Activated CD8-positive, alpha-beta memory T cell treated with anti-CD3 and anti-CD28 coated beads, Interleukin-2, amount 50 U/mL, for 48 hours (primary cell): ENCODE measurements at regions not wholly inside any gene's neighbourhood (a gene's known extent, or its start where the extent isn't known, plus 50 kb on each side); places are given as distances from the start of the nearest gene placed in this dataset.

Experiments
- DNase-seq: peaks from one replicate; pipeline ENCODE4 v3.0.0-alpha.2; 2020

DNA sequence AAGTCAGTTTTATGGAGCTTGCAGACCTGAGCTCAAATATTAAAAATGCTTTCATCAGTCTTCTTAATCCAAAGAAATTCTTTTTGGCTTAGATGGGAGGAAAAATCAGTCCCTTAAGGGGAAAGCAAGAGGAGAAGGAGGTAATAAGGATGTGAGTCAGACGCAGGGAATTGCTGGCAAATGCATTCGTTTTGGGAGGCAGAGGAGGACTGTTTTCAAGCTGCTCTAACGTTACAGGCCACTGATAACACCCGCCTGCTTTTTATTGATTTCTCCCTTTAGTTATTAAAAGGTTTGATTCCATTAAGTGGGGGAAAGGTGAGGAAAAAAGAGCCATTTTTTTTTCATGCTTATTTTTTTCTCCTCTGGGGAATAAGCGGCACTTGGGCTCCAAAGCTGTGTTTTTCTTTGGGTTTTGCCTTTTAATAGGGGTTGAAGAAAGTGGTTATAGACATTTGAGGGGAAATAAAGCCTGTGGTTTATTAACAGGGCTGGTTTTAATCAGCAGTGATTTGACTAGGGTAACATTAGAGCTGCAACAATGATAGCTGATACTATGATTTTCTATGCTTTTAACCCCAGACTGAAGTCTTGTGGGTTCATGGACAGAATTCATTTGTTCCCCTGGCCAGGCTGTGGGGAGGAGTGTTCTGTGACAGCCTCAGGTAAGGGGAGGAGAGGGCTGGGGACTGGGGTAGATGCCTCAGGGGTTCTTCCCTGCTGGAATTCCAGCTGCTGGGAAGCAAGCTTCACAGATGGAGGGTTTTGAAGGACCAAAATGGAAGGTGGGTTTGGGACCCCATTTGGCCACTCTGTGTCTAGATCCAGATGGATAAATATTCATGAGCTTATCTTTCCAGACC lies 225.2 kb downstream of the GAS1 start:
- no peak for DNase-seq

- no peak for DNase-seq
Observed at GRCh38 chr9:86721226-86721781, 226.0 kb downstream of the GAS1 start.

GRCh38 chr9:86720639-86721225 lies 226.6 kb downstream of the GAS1 start:
- DNase-seq, result no peak

- DNase-seq, result no peak
Observed at GRCh38 chr9:86718388-86719049, 228.8 kb downstream of the GAS1 start.

DNA sequence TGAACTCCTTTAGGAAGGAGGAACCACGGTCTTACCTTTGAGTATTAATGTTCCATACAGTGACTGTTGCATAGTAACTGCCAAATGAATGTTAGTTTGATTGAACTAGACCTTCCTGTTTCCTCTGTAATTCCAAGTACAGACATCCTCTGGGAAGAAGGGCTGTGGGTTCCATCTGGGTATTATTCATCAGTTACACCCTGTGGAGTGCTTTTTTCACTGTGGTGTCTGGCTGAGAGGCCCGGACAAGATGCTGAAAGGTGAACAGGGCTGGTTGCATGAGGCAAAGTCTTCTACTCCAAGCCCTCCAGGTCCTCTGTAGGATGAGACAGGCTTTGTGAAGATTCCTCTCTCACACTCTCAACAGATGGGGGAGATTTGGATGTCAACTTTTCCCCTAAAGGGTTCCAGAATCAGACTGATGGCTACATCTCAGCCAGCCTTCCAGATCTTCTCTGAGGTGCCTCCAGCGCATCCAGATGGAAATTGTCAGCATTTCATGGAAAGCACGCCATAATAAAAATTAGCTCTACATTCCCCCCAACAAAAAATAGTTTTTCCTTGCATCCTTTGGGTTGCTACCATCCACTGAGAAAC lies 230.9 kb downstream of the GAS1 start:
- no peak for DNase-seq

GRCh38 chr9:86714999-86715398 lies 232.3 kb downstream of the GAS1 start:
- DNase-seq, result no peak

- no peak for DNase-seq
Observed at GRCh38 chr9:86713970-86714369, 233.3 kb downstream of the GAS1 start.

DNA sequence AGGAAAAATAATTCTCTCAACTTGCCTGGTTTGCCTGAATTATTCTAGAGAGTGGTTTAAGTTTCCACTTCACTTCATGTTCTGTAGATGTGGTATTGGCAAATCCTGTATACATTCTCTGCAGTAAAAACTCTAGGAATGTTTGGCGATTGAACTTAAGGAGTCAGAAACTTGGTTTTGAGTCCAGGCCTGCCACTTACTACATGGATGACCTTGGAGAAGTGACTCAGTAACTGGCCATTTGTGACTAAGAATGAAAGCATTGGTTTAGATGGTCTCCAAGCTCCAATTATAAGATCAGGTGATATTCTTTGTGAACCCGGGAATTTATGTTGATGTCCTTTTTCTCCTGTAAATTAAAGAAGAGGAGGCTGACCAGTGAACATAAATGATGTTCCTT lies 233.8 kb downstream of the GAS1 start:
- no peak for DNase-seq

GRCh38 chr9:86708918-86709835 lies 238.1 kb downstream of the GAS1 start:
- no peak for DNase-seq

DNA sequence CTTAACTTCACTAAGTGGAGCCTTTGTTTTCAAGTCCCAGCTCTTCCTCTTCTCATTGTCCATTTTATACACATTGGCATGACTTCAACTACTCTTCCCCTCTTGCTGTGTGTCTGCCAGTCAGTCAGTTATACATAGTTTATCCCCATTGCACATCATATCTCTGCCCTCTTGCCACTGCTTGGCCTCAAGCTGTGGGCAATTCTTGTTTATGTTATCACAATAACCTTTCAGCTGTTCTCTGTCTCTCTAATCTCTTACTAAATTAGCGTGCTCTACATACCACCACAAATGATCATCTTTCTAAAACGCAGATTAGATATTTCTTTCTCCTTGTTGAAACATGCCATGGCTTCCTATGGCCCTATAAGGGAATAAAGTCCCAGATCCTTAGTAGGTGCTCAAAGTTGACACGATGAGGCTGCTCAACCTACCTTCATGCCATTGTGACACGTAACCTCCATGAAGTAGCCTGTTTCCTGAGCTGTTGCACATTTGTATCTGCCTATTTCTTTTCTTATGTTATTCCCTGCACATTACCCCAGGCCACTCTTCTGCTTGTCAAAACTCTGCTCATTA lies 239.3 kb downstream of the GAS1 start:
- no peak for DNase-seq

DNA sequence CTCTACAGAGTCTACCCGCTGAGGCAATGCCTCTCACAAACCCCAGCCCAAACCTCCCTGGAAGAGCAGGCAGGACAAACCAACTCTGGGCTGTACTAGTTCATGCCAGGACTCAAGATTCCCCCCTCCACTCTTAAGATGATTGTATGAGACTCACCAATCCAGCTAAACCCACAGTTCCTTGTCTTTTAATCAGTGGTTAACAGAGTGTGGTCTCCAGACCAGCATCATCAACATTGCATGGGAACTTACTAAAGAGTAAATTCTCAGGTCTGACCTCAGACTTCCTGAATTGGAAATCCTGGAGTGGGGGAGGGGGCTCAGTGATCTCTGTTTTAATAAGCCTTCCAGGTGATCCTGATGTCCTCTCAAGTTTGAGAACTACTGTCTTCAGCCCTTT lies 240.9 kb downstream of the GAS1 start:
- DNase-seq, result no peak

GRCh38 chr9:86705490-86705889 lies 241.8 kb downstream of the GAS1 start:
- no peak for DNase-seq

DNA sequence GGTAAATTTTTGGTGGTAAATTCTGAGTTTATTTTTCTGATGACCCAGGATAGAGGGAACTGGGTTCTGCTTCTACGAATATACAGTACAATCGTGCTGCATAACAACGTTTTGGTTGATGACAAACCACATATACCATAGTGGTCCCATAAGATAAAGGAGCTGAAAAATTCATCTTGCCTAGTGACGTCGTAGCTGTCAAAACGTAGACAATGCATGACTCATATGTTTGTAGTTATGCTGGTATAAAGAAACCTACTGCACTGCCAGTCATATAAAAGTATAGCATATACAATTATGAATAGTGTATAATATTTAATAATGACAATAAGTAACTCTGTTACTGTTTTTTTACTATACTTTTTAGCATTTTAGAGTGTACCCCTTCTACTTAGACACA lies 244.0 kb downstream of the GAS1 start:
- DNase-seq, result no peak

DNA sequence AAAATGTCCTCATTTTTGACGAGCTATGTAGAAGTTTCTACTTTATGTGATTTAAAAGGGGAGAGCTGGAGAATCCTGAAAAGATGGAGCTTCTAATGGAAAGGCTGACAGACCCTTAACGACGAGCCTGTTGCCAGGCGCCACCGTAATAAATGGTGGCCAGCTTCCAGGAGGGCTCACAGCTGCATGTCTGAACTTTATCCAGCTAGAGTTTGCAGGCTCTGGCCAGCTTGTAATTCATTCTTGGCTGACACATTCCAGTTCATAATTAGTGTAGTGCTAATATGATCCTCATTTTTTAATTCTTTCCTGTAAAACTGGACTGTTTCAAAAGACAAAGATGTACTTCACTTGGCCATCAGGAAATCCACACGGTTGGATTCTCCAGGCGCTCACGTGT lies 246.7 kb downstream of the GAS1 start:
- no peak for DNase-seq

- DNase-seq, result no peak
Observed at GRCh38 chr9:86697999-86698398, 249.3 kb downstream of the GAS1 start.

DNA sequence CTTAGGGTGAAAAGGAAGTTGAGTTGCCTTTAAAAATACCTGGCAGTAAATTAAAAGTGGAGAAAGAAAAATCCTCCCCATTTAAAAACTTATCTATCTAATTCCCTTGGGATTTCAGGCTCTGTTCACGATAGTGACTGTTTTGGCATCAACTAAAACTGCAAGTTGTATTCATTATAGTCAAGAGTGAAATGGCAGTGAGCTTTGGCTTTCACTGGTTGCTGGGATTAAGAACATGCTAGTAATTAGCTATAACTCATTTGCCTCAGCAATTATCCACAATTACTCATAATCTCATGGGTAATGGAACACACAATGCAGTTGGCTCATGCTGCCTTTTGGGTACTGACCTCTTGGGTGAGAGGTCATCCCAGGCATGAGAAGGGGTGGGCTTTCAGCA lies 250.1 kb downstream of the GAS1 start:
- DNase-seq, result no peak

GRCh38 chr9:86695910-86696424 lies 251.3 kb downstream of the GAS1 start:
- DNase-seq, result no peak

- DNase-seq, result no peak
Observed at GRCh38 chr9:86690034-86690433, 257.3 kb downstream of the GAS1 start.

DNA sequence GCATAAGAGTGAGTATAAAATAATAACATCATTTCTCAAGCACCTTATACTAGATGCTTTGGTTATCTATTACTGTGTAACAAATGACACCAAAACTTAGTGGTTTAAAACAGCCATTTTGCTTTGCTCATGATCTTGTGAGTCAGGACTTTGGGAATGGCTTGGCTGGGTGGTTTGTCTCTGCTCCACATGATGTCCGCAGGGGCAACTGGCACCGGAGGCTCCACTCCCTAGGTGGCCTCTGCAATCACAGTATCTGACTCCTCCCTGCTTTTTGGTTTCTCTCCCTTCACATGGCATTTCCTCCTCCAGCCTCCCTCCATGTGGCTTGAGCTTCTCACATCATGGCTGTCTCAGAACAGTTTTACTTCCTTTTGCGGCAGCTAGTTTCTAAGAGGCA lies 259.5 kb downstream of the GAS1 start:
- no peak for DNase-seq

DNA sequence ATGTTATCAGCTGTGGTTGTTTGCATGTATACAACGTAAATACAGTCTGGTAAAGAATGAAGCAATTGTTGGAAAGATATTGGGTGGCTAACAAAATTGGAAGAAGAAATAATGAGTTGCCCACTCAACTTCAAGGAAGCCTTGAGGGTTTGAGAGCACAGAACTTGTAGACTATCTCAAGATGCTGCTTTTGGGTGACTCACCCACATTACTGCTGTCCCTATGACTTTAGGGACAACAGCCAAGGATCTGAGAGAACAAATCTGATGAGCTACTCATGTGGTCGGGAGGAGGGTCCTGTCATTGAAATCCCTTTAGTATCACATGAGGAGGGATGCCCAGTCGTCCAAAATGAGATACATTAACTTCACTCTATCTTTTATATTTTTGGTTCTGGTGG lies 261.8 kb downstream of the GAS1 start:
- no peak for DNase-seq

- no peak for DNase-seq
Observed at GRCh38 chr9:86684148-86684547, 263.2 kb downstream of the GAS1 start.

- DNase-seq, result no peak
Observed at GRCh38 chr9:86682240-86682639, 265.1 kb downstream of the GAS1 start.
